G401.6 (cell line): ENCODE measurements at regions not wholly inside any gene's neighbourhood (a gene's known extent, or its start where the extent isn't known, plus 50 kb on each side); places are given as distances from the start of the nearest gene placed in this dataset.
"Not testable (repeated sequence)": the region's sequence is repeated elsewhere in the genome, so short reads cannot be mapped to it uniquely, and the experiment has no call there.

ENCODE experiments used
- FAIRE-seq: peaks from 2 replicates; lab custom pipeline; 2012; peaks lifted over from hg19 to GRCh38; lab: Jason Lieb, UNC

GRCh38 chrX:131827935-131828334, 195.2 kb upstream of the STK26 start:
- FAIRE-seq, result no peak

DNA sequence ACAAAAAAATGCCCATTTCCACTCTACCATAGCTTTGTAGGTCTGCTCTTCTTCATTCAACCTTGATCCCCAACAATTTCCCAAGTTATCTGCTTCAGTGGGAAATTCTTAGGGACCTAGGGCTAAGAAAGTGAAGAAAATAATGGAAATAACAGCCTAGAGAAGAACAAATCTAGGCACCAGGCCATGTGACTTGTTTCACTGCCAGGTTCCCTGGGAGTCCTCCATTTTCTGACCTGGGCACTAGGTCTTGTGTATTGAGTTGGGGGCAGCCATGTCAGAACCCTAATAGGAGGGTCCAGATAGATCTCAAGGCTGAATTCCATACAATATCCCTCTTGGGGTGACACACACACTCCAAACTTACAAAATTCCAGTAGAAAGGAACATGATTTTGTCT, 194.6 kb upstream of the STK26 start:
- FAIRE-seq, result no peak

DNA sequence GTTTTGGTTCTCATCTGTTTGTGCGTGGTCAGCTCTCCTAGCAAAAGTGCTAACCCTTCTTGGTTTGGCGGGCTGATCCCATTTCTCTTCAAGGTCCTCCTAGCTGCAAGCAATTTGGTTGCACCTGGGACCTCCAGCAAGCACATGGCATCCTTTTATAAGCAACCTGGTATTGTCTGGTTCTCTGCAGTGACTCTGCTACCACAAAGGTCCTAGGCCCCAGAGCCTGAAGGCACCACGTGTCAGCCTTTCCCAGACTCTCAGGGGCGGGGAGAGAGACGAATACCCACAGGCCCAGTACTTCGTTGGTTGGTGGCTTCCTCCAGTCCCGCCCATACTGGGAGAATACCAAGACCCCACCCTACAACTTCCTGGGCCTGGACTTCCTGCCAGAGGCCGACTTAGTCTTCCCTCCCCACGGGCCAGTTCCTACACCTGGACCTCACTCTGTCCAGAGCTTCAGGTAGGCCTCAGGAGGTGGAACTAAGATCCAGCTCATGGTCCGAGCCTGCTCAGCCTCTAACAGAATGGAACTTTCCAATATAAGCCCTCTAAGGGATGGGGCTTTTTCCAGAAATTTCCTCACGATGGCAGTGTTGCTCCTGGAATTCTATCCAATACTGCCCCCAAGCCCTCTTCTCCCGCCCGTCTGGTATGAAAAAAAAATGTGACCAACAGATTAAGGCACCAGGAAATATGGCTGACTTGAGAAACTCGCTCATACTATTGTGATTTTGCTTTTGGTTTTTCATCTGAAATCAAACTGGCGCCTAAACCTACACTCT, 192.5 kb upstream of the STK26 start:
- peak; percentile 84 for FAIRE-seq

DNA sequence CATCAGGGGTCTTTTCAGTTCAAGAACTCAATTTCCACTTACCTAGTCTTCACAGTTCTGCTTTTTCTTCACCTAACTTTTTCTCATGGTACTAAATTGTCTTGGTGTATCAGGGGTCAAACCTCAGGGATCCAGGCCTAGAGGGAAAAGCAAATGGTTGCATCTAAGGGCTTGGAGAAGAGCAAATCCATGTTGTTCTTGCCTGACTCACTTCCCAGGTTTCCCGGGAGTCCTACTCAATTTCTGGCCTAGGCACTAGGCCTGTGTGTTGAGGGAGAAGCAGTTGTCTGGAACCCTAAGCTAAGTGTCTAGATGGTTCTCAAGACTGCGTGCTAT, 191.9 kb upstream of the STK26 start:
- no peak for FAIRE-seq

DNA sequence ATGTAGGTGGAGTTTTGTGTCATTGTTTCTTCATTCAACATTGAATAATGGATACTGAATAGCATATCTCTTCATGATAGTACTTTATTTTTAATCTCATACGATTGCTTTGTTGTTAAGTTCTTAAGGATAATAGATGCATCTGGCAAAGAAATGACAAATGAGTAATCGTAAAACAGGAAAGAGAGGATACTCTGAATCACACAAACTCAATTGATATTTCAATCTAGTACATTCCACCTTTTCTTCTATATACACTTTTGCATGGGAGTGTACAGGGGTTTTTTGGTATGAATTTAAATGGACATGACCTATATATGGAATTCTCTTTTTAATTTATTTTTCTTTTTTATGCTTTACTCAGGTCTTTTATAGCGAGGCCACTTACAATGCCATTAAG, 186.9 kb upstream of the STK26 start:
- no peak for FAIRE-seq

DNA sequence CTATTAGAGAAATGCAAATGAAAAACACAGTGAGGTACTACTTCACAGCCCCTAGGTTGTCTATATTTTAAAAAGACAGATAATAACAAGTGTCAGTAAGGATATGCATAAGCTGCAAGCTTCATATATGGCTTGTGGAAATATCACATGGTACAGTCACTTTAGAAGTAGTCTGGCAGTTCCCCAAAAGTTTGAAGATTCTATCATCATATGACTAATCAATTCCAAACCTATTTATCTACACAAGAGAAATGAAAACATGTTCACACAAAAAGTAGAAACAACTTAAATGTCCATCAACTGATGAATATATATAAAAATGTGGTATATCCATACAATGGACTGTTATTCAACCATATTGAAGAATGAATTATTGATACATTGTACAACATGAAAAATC, 185.8 kb upstream of the STK26 start:
- FAIRE-seq, result no peak

DNA sequence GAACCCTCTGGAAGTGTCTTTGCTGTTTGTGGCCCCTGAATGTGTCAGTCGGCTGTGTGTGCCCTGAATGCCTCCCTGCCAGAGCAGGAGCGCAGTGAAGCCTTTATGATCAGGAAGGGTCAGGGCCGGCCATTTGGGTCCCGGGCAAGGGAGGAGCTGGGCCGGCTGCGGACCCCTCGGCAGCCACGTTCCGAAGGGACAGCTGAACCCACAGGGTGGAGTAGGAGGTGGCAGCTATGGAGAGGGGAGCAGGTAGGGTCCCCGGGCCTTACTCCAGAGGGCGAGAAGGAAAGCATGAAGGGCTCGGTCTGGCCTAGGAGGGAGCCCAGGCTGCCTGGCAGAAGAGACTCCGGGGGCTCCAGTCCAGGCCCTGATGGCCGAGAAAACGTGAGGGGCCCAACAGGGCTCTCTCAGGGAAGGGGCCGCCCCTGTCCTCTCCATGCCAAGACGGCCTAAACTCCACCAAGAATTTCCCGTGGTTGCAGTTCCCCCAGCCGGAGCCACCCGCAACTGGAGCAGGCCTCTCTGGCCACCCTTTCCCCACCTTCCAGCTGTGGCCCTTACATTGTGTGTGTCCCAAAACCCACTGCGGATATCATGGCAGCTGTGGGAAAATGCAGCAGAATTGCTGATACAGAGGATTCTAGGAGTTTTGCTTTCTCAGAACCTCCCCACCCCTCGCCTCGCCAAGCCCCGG, 182.2 kb upstream of the STK26 start:
- FAIRE-seq, result no peak

- FAIRE-seq, result no peak
Observed at GRCh38 chrX:131841496-131842437, 181.3 kb upstream of the STK26 start.

- FAIRE-seq, result no peak
Observed at GRCh38 chrX:131843987-131844386, 179.1 kb upstream of the STK26 start.

GRCh38 chrX:131845201-131845600, 177.9 kb upstream of the STK26 start:
- no peak for FAIRE-seq

DNA sequence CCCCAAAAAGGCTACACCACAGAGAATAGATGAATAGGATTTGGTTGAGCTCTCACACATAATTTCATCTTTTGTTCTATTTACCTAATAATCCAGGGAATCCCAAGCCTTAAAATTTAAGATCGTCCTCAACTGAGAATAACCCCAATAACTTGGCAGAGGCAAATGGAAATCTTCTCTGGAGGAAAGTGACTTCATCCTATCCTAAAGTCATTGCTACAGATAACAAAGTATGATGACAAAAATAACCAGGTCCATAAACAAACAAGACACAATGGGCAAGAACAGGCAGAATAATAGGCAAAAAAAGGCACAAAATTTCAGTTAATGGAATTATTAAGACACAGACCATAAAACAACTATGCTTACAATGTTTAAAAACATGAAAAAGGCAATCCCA, 177.3 kb upstream of the STK26 start:
- FAIRE-seq, result no peak

DNA sequence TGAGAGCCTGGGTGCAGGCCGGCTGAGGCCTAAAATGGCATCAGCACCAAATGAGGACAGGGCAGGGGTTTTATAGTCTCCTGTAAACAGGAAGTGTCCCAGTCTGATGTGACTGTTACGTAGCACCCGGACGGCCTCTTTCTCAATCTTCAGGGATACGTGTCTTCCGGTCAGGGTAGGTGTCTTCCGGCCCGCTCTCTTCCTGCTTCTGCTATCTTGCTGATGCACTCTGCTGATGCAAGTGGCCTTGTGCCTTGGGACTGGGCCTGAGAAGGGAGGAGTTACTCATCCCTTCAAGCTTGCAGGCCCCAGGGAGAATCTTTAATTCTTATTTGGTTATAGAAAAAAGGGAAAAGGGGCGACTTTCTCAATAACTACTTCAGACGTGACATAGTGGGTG, 172.1 kb upstream of the STK26 start:
- FAIRE-seq, result not testable (repeated sequence)

- no peak for FAIRE-seq
Observed at GRCh38 chrX:131853440-131853839, 169.7 kb upstream of the STK26 start.

DNA sequence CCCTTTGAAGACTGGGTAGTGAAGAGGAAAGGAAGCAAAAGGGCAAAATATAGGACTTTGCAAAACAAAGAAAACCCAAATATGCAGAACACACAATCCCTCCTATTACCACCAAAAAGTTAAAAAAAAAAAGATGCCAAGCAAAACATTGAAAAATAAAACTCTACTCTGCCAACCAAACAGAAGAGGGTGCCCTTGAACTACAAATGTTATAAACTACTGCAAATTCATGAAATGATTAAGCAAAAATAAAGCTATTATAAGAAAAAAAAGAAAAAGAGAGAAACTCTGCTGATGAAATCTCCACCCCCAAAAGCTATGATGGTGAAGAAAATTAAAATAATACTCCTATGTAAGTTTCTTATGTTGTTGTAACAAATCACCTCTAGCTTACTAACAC, 168.5 kb upstream of the STK26 start:
- peak; percentile 31 for FAIRE-seq

DNA sequence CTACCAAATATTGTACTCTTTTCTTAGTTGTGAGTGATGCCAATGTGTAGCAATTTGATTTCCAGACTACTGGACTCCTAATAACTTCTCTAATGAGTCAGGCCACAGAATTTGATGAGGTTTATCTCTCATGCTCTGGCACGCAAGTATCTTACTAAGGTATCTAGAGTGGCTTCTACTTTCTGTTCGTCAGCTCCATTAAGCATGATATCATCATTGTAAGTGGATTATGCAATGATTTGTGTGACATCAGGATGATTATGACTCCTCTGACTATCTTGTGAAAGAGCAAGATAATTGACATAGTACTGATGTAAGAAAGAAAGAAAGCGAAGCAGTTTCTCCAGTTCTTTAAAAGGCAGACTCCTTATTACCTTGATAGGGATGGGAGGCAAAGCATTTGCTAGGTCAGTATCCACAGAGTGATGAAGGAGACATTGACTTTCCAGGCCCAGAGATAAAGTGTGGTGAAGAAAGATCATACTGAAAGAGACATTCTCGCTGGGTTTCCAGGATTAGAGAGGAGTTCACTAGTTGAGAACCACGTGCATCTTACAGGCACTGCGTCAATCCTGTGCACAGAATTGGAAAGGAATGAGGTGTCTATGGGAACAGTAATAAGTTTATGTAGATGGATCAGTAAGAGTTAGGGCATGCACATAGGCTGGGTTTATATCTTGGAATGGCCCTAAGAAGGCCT, 161.9 kb upstream of the STK26 start:
- no peak for FAIRE-seq

DNA sequence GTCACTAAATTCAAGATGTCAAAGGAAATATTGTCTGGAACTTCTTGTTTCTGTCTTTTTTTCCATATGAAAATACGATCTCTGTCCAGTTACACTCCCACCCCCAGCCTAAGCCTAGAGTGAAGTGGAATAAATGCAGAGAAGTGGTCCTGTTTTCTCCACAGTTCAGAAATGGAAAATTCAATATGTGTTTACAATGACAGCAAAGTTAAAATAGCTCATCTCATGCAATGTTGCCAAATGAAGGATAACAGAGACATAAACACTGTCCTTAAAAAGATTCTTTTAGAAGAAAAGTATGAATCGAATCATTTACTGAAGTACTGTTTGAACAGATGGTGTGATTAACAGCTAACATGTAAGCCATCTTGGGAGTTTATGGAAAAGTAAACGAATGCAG, 160.8 kb upstream of the STK26 start:
- no peak for FAIRE-seq

DNA sequence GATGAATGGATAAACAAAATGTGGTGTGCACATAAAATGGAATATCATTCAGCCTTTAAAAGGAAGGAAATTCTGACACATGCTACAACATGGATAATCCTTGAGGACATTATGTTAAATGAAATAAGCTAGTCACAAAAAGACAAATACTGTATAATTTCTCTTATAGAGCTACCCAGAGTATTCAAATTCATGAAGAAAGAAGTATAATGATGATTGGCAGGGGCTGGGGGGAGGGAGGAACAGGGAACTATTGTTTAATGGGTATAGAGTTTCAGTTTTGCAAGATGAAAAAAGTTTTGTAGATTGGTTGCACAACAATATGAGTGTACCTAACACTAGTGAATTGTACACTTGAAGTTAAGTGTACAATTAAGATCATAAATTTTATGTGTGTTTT, 153.9 kb upstream of the STK26 start:
- no peak for FAIRE-seq

- FAIRE-seq, result no peak
Observed at GRCh38 chrX:131874300-131874699, 148.8 kb upstream of the STK26 start.

DNA sequence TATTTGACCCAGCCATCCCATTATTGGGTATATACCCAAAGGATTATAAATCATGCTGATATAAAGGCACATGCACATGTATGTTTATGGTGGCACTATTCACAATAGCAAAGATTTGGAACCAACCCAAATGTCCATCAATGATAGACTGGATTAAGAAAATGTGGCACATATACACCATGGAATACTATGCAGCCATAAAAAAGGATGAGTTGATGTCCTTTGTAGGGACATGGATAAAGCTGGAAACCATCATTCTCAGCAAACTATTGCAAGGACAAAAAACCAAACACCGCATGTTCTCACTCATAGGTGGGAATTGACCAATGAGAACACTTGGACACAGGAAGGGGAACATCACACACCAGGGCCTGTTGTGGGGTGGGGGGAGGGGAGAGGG, 147.3 kb upstream of the STK26 start:
- not testable (repeated sequence) for FAIRE-seq

DNA sequence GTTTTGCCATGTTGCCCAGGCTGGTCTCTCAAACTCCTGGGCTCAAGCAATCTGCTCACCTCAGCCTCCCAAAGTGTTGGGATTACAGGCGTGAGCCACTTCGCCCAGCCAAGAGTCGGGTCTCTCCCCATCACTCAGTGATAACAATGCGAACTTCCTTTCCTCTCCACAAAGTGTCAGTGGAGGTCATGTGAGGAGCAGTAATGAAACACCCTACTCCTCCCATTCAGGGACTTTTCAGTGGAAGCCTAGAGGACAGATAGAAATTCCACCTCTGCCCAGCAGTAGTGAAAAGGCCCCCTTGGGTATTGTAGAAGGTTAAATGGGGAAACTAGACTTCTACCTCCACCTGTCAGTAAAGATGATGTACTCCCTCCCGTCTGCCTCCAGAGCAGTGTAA, 141.9 kb upstream of the STK26 start:
- no peak for FAIRE-seq

DNA sequence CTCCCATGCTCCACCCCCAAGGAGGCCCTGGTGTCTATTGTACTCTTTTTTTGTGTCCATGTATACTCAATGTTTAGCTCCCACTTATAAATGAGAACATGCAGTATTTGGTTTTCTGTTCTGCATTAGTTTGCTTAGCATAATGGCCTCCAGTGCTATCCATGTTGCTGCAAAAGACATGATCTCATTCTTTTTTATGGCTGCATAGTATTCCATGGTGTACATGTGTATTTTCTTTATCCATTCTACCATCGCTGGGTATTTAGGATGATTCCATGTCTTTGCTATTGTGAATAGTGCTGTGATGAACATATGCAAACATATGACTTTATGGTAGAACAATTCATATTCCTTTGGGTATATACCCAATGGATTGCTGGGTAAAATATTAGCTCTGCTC, 138.1 kb upstream of the STK26 start:
- not testable (repeated sequence) for FAIRE-seq

DNA sequence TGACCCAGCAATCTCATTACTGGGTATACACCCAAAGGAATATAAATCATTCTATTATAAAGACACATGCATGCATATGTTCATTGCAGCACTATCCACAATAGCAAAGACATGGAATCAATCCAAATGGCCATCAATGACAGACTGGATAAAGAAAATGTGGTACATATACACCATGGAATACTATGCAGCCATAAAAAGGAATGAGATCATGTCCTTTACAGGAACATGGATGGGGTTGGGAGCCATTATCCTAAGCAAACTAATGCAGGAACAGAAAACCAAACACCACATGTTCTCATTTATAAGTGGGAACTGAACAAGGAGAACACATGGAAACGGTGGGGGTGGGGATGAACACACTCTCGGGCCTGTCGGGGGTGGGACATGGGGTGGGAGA, 129.2 kb upstream of the STK26 start:
- FAIRE-seq, result not testable (repeated sequence)
